ENCODE measurements at regions not wholly inside any gene's neighbourhood (a gene's known extent, or its start where the extent isn't known, plus 50 kb on each side); places are given as distances from the start of the nearest gene placed in this dataset.

- no peak for DNase-seq
These were observed 155.1 kb downstream of the SIPA1L2 start for GRCh38 chr1:232474826-232475225.

- DNase-seq = no peak
These were observed 156.0 kb downstream of the SIPA1L2 start for GRCh38 chr1:232473900-232474299.

GRCh38 chr1:232473324-232473723, 156.6 kb downstream of the SIPA1L2 start:
- no peak for DNase-seq

DNA sequence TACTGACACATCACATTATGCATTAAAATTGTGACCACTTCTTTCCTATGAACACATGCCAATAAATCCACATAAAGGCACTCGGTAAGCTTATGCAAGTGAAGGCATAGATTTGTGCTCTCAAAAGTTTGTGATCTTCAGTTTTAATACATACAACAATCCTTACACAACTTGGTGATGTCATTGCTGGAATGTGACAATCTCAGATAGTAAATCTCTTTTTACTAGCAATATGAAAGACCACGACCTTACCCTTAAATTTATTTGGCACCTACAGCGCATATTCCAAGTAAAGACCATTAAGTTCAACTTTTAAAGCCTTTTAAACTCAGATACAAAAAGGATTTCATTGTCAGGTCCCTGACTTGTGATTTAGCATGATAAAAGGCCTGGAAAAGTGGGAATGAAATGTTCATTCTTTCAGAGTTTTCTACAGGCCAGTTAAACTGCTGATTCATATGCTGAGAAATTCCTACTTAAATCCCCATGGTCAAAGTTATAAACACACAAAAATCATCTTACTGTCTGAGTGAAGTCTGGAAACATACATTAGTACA, 157.4 kb downstream of the SIPA1L2 start:
- DNase-seq = no peak

- no peak for DNase-seq
These were observed 158.7 kb downstream of the SIPA1L2 start for GRCh38 chr1:232471250-232471649.

- no peak for DNase-seq
These were observed 159.2 kb downstream of the SIPA1L2 start for GRCh38 chr1:232470711-232471110.

- no peak for DNase-seq
These were observed 161.7 kb downstream of the SIPA1L2 start for GRCh38 chr1:232468249-232468648.

GRCh38 chr1:232467073-232467760, 162.7 kb downstream of the SIPA1L2 start:
- DNase-seq = no peak

DNA sequence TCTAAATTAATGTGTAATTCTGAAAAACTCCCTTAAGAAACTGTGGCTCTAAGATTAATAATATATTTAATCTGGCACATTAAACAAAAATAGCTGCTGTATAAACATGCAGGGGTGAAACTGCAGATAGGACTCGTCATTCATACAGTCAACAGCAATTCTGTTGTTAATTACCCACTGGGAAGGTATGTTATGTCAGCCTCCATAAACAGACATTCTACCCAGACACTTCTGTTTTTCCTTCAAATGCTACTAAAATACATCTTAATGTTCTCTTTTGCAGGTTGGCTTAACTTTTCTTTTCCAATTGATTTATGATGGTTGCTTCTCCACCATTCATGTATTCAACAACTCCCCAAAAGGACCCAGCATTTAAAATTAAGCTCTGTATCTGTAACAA, 165.6 kb downstream of the SIPA1L2 start:
- DNase-seq = no peak

DNA sequence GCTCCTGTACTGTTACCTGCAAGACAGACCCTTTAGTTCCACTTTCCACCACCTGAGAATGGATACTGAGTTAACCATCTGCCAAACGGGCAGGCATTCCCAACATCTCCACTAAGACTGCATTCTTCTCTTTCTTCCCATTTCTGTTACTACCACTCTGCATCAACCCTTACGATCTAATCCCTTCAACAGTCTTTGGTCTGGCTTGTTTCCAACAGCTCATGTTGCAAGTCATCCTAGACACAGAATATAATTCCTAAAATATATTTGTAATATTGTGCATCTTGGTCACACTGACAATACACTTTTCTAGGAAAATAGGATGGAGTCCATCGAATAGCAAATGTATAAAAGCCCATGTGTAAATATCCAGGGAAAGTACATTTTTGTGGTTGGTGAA, 166.7 kb downstream of the SIPA1L2 start:
- DNase-seq = no peak

GRCh38 chr1:232462213-232462612, 167.7 kb downstream of the SIPA1L2 start:
- no peak for DNase-seq

GRCh38 chr1:232459826-232460225, 170.1 kb downstream of the SIPA1L2 start:
- no peak for DNase-seq

DNA sequence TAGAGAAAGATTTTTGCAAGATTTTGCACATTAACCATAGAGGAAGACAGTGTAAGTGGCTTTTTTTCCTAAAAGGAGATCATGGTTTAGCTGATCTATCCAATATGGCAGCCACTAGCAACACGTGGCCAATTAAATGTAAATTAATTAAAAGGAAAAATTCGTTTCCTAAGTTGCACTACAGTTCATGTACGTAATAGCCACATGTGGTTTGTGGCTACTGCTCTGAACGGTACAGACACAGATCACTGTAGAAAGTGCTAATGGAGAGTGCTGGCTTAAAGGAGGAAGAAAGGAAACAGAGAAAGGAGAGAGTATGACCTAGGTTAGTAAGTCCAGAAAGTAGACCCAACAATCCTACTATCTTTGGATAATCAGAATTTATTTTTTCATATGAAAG, 170.8 kb downstream of the SIPA1L2 start:
- DNase-seq = no peak

- DNase-seq = no peak
These were observed 172.3 kb downstream of the SIPA1L2 start for GRCh38 chr1:232457595-232457994.

DNA sequence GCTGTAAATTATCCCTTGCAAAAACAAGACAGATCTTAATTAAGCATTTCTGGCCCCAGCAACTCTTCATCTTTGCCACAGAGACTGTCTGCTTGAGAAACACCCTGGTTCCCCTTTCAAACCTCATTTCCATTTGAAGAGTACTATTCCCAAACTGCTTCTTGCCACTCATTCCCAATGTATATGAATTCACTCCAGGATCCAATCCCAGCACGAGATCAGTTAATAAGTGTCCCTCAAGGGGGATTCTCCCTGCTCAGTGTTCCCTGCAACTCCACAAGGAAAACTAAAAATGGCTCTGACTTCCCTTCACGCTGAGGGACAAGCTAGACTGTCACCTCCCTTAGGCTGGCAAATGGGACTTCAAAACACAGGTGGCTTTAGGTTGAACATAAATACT, 173.2 kb downstream of the SIPA1L2 start:
- no peak for DNase-seq

DNA sequence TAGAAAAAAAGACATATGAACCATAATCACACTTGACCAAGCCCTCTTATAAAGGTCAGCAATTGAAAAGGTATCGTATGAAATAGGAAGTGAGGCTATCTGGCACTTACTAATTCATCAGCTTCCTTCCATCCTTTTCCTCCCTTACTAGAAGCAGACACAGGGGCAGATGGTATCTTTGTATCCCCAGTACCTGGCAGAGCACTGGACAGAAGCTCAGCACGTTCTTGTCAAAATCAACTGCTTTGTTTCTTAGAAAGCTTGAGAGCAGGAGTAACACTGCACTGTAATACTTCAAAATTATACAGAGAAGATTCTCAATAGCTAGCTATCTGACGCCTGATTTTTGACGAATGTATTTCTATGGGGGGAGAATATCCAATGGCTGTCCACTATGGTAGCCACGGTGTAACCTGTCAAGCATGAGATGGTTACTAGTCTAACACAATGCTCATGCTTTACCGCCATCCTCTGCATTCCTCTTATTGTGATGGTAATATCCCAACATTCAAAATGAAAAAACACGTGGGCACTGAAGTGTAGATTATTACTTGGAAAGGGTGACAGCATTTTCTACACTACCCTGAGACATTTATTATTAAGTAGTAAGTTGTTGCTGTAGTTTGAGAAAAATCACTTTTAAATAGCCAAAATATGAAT, 175.6 kb downstream of the SIPA1L2 start:
- DNase-seq = no peak

GRCh38 chr1:232452736-232453440, 177.0 kb downstream of the SIPA1L2 start:
- DNase-seq = no peak

DNA sequence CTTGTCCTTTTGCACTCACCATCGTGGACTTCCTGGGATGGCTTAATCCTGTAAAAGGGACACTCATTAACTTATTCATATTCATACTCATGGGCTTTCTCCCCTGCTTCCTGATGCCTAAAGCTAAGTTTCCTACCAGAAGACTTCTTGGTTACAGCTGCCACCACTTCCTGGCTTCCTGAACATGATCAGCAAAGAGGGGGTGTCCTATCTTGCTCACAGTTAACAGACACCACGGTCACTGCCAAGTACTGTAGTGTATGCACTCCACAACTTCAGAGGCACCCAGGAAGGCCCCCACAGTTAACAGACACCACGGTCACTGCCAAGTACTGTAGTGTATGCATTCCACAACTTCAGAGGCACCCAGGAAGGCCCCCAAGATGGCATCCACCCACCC, 177.8 kb downstream of the SIPA1L2 start:
- no peak for DNase-seq

DNA sequence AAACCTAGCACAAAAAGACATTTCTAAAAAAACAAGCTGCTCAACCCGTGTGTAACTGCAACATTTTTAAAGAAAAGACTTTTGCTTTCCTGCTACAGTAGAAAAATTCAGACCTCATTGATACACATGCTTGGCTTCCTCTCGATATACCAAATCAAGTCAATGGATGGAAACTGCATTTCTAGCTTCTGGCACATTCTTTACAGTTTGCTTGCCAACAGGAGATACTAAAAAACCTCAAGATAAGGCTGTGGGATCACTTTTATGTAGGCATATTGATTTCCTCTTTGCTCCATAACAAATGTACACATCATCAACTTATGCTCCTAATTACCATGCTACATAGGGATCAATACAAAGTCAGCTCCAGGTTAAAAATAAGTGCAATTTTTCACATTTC, 178.4 kb downstream of the SIPA1L2 start:
- no peak for DNase-seq

GRCh38 chr1:232450615-232451014, 179.3 kb downstream of the SIPA1L2 start:
- no peak for DNase-seq

- no peak for DNase-seq
These were observed 182.8 kb downstream of the SIPA1L2 start for GRCh38 chr1:232447125-232447524.

- DNase-seq = no peak
These were observed 184.4 kb downstream of the SIPA1L2 start for GRCh38 chr1:232445361-232446106.

DNA sequence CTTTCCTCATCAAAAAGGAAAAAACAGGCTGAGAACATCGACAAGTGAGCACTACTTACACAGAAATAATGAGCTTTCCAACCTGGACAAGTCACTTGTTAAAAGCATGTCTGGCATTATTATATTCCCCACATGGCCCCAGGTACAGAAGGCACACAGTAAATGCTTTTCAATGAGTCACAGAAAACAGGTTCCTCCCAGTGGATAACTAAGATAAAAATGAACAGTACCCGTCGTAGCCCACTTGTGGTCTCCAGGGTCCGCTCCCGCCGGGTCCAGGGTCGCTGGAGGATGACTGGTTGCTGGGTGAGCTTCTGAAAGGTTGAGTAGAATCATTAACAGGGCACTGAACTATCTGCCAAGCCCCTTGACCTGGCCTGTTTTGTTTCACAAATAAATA, 186.6 kb downstream of the SIPA1L2 start:
- no peak for DNase-seq

Data from HCEC 1CT (cell line).